ENCODE measurements at regions not wholly inside any gene's neighbourhood (a gene's known extent, or its start where the extent isn't known, plus 50 kb on each side); places are given as distances from the start of the nearest gene placed in this dataset.
"Not testable (repeated sequence)": the region's sequence is repeated elsewhere in the genome, so short reads cannot be mapped to it uniquely, and the experiment has no call there.

DNA sequence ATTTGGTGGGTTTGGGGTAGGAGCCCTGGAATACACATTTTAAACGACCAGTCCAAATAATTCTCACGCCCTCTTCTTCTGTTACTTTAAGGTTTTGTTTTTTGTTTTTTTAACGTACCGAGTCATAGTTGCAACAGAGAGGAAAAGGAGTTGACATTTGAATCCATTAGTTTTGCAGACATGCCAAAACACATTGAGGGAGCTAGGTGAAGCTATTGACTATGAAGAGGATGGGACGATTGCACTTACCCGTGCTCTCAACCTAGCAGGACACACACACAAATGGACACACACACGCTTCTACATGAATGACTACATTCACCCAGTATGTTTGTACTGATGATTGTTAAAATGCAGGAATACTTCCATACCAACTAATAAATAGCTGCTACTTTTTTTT lies 54.3 kb upstream of the CIT start:
- Histone ChIP-seq H3K79me2 (ENCODE audit: insufficient read depth) (no peaks in the 10 kb centered on the region), H3K9me2 (ENCODE audit: insufficient read depth) (no peaks in the 10 kb centered on the region), H3K36me3 (ENCODE audit: low read depth) (no peaks in the 10 kb centered on the region), H3K4me1 (ENCODE audit: insufficient read depth) (no peaks in the 10 kb centered on the region), H3K27me3 (replicated peaks; ENCODE audit: insufficient read depth) (peaks cover 3% of the 10 kb centered on the region; the same call in 1 of the 2 replicates), H3K9me3 (ENCODE audit: low read depth) (no peaks in the 10 kb centered on the region), H3K9ac (no peak overlapping the region), H3K4me3 (no peak overlapping the region), H2AFZ (no peak overlapping the region), H3K27ac (no peak overlapping the region), H3K4me2 (ENCODE audit: unreplicated experiment) (no peak overlapping the region), H3F3A (ENCODE audit: insufficient read depth) (no peaks in the 10 kb centered on the region), H4K20me1 (ENCODE audit: insufficient read depth) (no peaks in the 10 kb centered on the region)
- WGBS, 2 experiments (ENCODE audit: low coverage in 1 of 2, low lambda C conversion rate in 2 of 2, missing lambda C conversion rate in 2 of 2): 75 to 79% methylated on average over 7 of the region's 7 CpGs
- DNase-seq: no peak
- TF ChIP-seq EZH2 (IDR thresholded peaks at IDR 0.05; ENCODE audit: insufficient read depth, poor library complexity, severe bottlenecking): no peak
- TF ChIP-seq EZH2phosphoT487 (IDR thresholded peaks at IDR 0.05; ENCODE audit: insufficient read depth, low read depth): no peak
- in situ Hi-C loops (cut with MboI): no loop called here

DNA sequence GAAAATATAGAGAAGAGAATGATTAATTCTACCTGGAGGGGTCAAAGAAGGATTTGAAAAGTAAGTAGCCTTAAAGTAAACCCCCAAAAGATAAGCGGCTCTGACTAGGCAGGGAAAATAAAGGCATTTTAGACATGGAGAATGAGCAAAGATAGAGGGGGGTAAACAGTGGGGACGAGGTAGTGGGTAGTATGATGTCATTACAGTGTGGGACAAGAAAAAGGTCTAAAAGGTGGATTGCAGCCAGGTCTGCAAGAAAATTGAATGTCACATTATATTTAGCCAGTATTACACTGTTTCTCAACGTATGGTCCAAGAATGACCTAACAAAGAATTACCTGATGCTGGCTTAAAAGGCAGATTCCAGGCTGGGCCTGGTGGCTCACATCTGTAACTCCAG lies 55.8 kb upstream of the CIT start:
- Histone ChIP-seq H3K9me3 (ENCODE audit: low read depth) (no peaks in the 10 kb centered on the region), H2AFZ (no peak overlapping the region), H3F3A (ENCODE audit: insufficient read depth) (no peaks in the 10 kb centered on the region), H3K27me3 (replicated peaks; ENCODE audit: insufficient read depth) (no peaks in the 10 kb centered on the region; the same call in 1 of the 2 replicates), H3K27ac (no peak overlapping the region), H4K20me1 (ENCODE audit: insufficient read depth) (no peaks in the 10 kb centered on the region), H3K4me2 (ENCODE audit: unreplicated experiment) (no peak overlapping the region), H3K4me3 (no peak overlapping the region), H3K4me1 (ENCODE audit: insufficient read depth) (no peaks in the 10 kb centered on the region), H3K36me3 (ENCODE audit: low read depth) (no peaks in the 10 kb centered on the region), H3K9me2 (ENCODE audit: insufficient read depth) (no peaks in the 10 kb centered on the region), H3K9ac (no peak overlapping the region), H3K79me2 (ENCODE audit: insufficient read depth) (no peaks in the 10 kb centered on the region)
- in situ Hi-C loops (cut with MboI): no loop called here
- 45 to 53% methylated on average over 3 of the region's 3 CpGs for WGBS, 2 experiments (ENCODE audit: low coverage in 1 of 2, low lambda C conversion rate in 2 of 2, missing lambda C conversion rate in 2 of 2)
- TF ChIP-seq EZH2 (IDR thresholded peaks at IDR 0.05; ENCODE audit: insufficient read depth, poor library complexity, severe bottlenecking) (no peak), EZH2phosphoT487 (IDR thresholded peaks at IDR 0.05; ENCODE audit: insufficient read depth, low read depth) (no peak)
- no peak for DNase-seq

DNA sequence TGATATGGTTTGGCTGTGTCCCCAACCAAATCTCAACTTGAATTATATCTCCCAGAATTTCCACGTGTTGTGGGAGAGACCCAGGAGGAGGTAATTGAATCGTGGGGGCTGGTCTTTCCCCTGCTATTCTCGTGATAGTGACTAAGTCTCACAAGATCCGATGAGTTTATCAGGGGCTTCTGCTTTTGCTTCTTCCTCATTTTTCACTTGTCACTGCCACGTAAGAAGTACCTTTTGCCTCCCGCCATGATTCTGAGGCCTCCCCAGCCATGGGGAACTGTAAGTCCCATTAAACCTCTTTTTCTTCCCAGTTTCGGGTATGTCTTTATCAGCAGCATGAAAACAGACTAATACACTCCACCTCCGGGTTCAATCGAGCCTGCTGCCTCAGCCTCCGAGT lies 54.3 kb upstream of the BICDL1 start:
- H3K27ac ChIP-seq; H3F3A ChIP-seq (ENCODE audit: insufficient read depth); H3K4me1 ChIP-seq (ENCODE audit: insufficient read depth); H3K36me3 ChIP-seq (ENCODE audit: low read depth); H3K4me2 ChIP-seq (ENCODE audit: unreplicated experiment); DNase-seq; in situ Hi-C loops (cut with MboI); H3K9me3 ChIP-seq (ENCODE audit: low read depth); H3K9me2 ChIP-seq (ENCODE audit: insufficient read depth); H3K4me3 ChIP-seq; H2AFZ ChIP-seq; H3K27me3 ChIP-seq (replicated peaks; ENCODE audit: insufficient read depth); H3K9ac ChIP-seq; H3K79me2 ChIP-seq (ENCODE audit: insufficient read depth); H4K20me1 ChIP-seq (ENCODE audit: insufficient read depth): not testable (repeated sequence)
- WGBS, 2 experiments (ENCODE audit: low coverage in 1 of 2, low lambda C conversion rate in 2 of 2, missing lambda C conversion rate in 2 of 2): 64 to 68% methylated on average over 10 of the region's 10 CpGs

DNA sequence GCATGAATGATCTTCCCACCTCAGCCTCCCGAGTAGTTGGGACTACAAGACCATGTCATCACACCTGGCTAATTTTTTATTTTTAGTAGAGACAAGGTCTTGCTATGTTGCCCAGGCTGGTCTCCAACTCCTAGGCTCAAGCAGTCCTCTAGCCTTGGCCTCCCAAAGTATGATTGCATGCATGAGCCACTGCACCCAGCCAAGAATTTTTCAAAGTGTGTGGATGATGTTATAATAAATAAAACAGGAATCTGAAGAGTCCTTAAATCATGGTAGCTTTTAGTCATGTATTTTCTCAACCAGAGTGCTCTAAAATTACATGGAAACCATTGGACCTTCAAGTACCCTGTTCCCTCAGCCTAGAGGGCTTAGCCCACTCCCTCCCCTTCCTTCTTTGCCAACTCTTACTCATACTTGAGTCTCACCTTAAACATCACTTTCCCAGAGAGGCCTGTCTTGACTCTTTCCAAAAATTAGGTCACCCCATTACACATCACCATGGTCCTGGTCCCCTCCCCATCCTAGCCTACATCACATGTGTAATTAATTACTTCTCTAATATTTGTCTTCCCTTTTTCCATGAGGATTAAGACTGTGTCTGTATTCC lies 52.2 kb upstream of the BICDL1 start:
- TF ChIP-seq EZH2 (IDR thresholded peaks at IDR 0.05; ENCODE audit: insufficient read depth, poor library complexity, severe bottlenecking) (no peak), EZH2phosphoT487 (IDR thresholded peaks at IDR 0.05; ENCODE audit: insufficient read depth, low read depth) (no peak)
- 81 to 100% methylated on average over 1 of the region's 1 CpG for WGBS, 2 experiments (ENCODE audit: low coverage in 1 of 2, low lambda C conversion rate in 2 of 2, missing lambda C conversion rate in 2 of 2)
- Histone ChIP-seq H3K4me1 (ENCODE audit: insufficient read depth) (no peaks in the 10 kb centered on the region), H3K27me3 (replicated peaks; ENCODE audit: insufficient read depth) (no peaks in the 10 kb centered on the region; the same call in 1 of the 2 replicates), H3K27ac (no peak overlapping the region), H3K4me2 (ENCODE audit: unreplicated experiment) (no peak overlapping the region), H3K36me3 (ENCODE audit: low read depth) (no peaks in the 10 kb centered on the region), H3K4me3 (no peak overlapping the region), H3K9me2 (ENCODE audit: insufficient read depth) (no peaks in the 10 kb centered on the region), H4K20me1 (ENCODE audit: insufficient read depth) (no peaks in the 10 kb centered on the region), H3F3A (ENCODE audit: insufficient read depth) (no peaks in the 10 kb centered on the region), H2AFZ (no peak overlapping the region), H3K9me3 (ENCODE audit: low read depth) (no peaks in the 10 kb centered on the region), H3K9ac (no peak overlapping the region), H3K79me2 (ENCODE audit: insufficient read depth) (no peaks in the 10 kb centered on the region)
- no peak for DNase-seq
- in situ Hi-C loops (cut with MboI): no loop called here
